GM19467 (cell line): ENCODE measurements at regions not wholly inside any gene's neighbourhood (a gene's known extent, or its start where the extent isn't known, plus 50 kb on each side); places are given as distances from the start of the nearest gene placed in this dataset.
"Not testable (repeated sequence)": the region's sequence is repeated elsewhere in the genome, so short reads cannot be mapped to it uniquely, and the experiment has no call there.

ENCODE experiments used
- ATAC-seq: cut with Tn5 transposase; IDR thresholded peaks from one replicate; pipeline ENCODE4 v1.9.1; 2021; ENCODE audit warnings: mild to moderate bottlenecking, moderate library complexity; ENCODE audit not compliant: unreplicated experiment

- ATAC-seq, result no peak
Observed at GRCh38 chr2:58634653-58635370, 393.7 kb upstream of the FANCL start.

GRCh38 chr2:58633613-58634365 lies 392.7 kb upstream of the FANCL start:
- ATAC-seq, result no peak

- no peak for ATAC-seq
Observed at GRCh38 chr2:58631986-58632385, 390.9 kb upstream of the FANCL start.

- ATAC-seq, result no peak
Observed at GRCh38 chr2:58629545-58630119, 388.5 kb upstream of the FANCL start.

GRCh38 chr2:58620896-58621295 lies 379.8 kb upstream of the FANCL start:
- ATAC-seq, result no peak

GRCh38 chr2:58620093-58620492 lies 379.0 kb upstream of the FANCL start:
- ATAC-seq, result no peak

GRCh38 chr2:58616961-58617360 lies 375.8 kb upstream of the FANCL start:
- ATAC-seq, result no peak

GRCh38 chr2:58614219-58614618 lies 373.1 kb upstream of the FANCL start:
- ATAC-seq, result no peak

GRCh38 chr2:58612973-58613372 lies 371.8 kb upstream of the FANCL start:
- ATAC-seq, result no peak

- ATAC-seq, result no peak
Observed at GRCh38 chr2:58609326-58609725, 368.2 kb upstream of the FANCL start.

GRCh38 chr2:58608146-58608545 lies 367.0 kb upstream of the FANCL start:
- ATAC-seq, result no peak

GRCh38 chr2:58607448-58607847 lies 366.3 kb upstream of the FANCL start:
- no peak for ATAC-seq

GRCh38 chr2:58606799-58607198 lies 365.7 kb upstream of the FANCL start:
- no peak for ATAC-seq

- no peak for ATAC-seq
Observed at GRCh38 chr2:58604096-58604495, 363.0 kb upstream of the FANCL start.

GRCh38 chr2:58601017-58601416 lies 359.9 kb upstream of the FANCL start:
- ATAC-seq, result no peak

GRCh38 chr2:58598171-58598570 lies 357.0 kb upstream of the FANCL start:
- no peak for ATAC-seq

- ATAC-seq, result no peak
Observed at GRCh38 chr2:58595714-58596113, 354.6 kb upstream of the FANCL start.

- ATAC-seq, result no peak
Observed at GRCh38 chr2:58594762-58595161, 353.6 kb upstream of the FANCL start.

- ATAC-seq, result no peak
Observed at GRCh38 chr2:58594175-58594574, 353.1 kb upstream of the FANCL start.

GRCh38 chr2:58586178-58586577 lies 345.1 kb upstream of the FANCL start:
- ATAC-seq, result not testable (repeated sequence)

- ATAC-seq, result no peak
Observed at GRCh38 chr2:58585233-58585632, 344.1 kb upstream of the FANCL start.

GRCh38 chr2:58584606-58585118 lies 343.5 kb upstream of the FANCL start:
- no peak for ATAC-seq
